Midbrain (tissue), 1 donor: ENCODE measurements at regions not wholly inside any gene's neighbourhood (a gene's known extent, or its start where the extent isn't known, plus 50 kb on each side); places are given as distances from the start of the nearest gene placed in this dataset.
"Not testable (repeated sequence)": the region's sequence is repeated elsewhere in the genome, so short reads cannot be mapped to it uniquely, and the experiment has no call there.

ENCODE experiments used
- DNase-seq: peaks from one replicate; lab custom pipeline; 2025; lab: John Stamatoyannopoulos, UW

GRCh38 chr5:81826128-81826527 lies 75.2 kb upstream of the SSBP2 start:
- DNase-seq: no peak

GRCh38 chr5:81825237-81825636 lies 74.3 kb upstream of the SSBP2 start:
- DNase-seq: no peak

- DNase-seq: not testable (repeated sequence)
Observed at GRCh38 chr5:81823736-81824135, 72.8 kb upstream of the SSBP2 start.

- DNase-seq: no peak
Observed at GRCh38 chr5:81820863-81821262, 70.0 kb upstream of the SSBP2 start.

- DNase-seq: no peak
Observed at GRCh38 chr5:81820318-81820636, 69.4 kb upstream of the SSBP2 start.

GRCh38 chr5:81819556-81820317 lies 68.8 kb upstream of the SSBP2 start:
- no peak for DNase-seq

- DNase-seq: no peak
Observed at GRCh38 chr5:81817980-81818379, 67.1 kb upstream of the SSBP2 start.

GRCh38 chr5:81817086-81817485 lies 66.2 kb upstream of the SSBP2 start:
- peak; percentile 50 for DNase-seq

- DNase-seq: no peak
Observed at GRCh38 chr5:81815321-81815720, 64.4 kb upstream of the SSBP2 start.

GRCh38 chr5:81808106-81808505 lies 57.2 kb upstream of the SSBP2 start:
- no peak for DNase-seq

- no peak for DNase-seq
Observed at GRCh38 chr5:81805086-81805485, 54.2 kb upstream of the SSBP2 start.

GRCh38 chr5:81803812-81804211 lies 52.9 kb upstream of the SSBP2 start:
- DNase-seq: no peak

- no peak for DNase-seq
Observed at GRCh38 chr5:81802625-81803024, 51.7 kb upstream of the SSBP2 start.

- no peak for DNase-seq
Observed at GRCh38 chr5:81802020-81802419, 51.1 kb upstream of the SSBP2 start.

GRCh38 chr5:81800797-81801196 lies 49.9 kb upstream of the SSBP2 start:
- no peak for DNase-seq
